OCI-LY7 (cell line): ENCODE measurements at regions not wholly inside any gene's neighbourhood (a gene's known extent, or its start where the extent isn't known, plus 50 kb on each side); places are given as distances from the start of the nearest gene placed in this dataset.

Experiments
- BruUV-seq: library from RNA; stranded (reverse); fragments of 400-500 nt; replicated peaks from 2 replicates; lab custom pipeline; 2021; lab: Mats Ljungman, UMichigan
- CTCF ChIA-PET: fragments of 300-600 bp; sonication (Branson Sonifier 250); formaldehyde crosslinking; loops from one replicate; lab custom pipeline; 2022; ENCODE audit warnings: antibody characterized with exemption; ENCODE audit not compliant: unreplicated experiment; lab: Charles Lee
- POLR2A ChIA-PET: fragments of 300-600 bp; sonication (Branson Sonifier 250); formaldehyde crosslinking; loops from one replicate; lab custom pipeline; 2022; ENCODE audit warnings: antibody characterized with exemption; lab: Charles Lee
- DNase-seq: peaks from one replicate; pipeline ENCODE4 v3.0.0-alpha.2; 2015; ENCODE audit warnings: low spot score
- H2AFZ ChIP-seq: fragments of 200-600 bp; sonication (generic), shearing (Covaris generic); 2 replicates; pipeline ENCODE4 v1.6.1; 2014; ENCODE audit warnings: mild to moderate bottlenecking, antibody characterized with exemption, low read length, moderate library complexity
- H3K27ac ChIP-seq: fragments of 200-600 bp; sonication (generic); 2 replicates; pipeline ENCODE4 v1.5.1; 2014; ENCODE audit warnings: mixed run types, low read depth, mild to moderate bottlenecking, moderate library complexity, low read length, inconsistent platforms; ENCODE audit not compliant: poor library complexity, severe bottlenecking
- H3K36me3 ChIP-seq: fragments of 200-600 bp; sonication (generic); 2 replicates; pipeline ENCODE4 v1.6.1; 2014; ENCODE audit warnings: mild to moderate bottlenecking, antibody characterized with exemption, low read length, moderate library complexity, mixed read lengths; ENCODE audit not compliant: insufficient read depth
- H3K4me1 ChIP-seq: fragments of 200-600 bp; sonication (generic); 2 replicates; pipeline ENCODE4 v1.5.1; 2014; ENCODE audit warnings: mild to moderate bottlenecking, low read length; ENCODE audit not compliant: insufficient read depth, poor library complexity, severe bottlenecking
- H3K4me2 ChIP-seq: fragments of 200-600 bp; sonication (generic); 2 replicates; pipeline ENCODE4 v1.6.1; 2014; ENCODE audit warnings: mild to moderate bottlenecking, low read length
- H3K4me3 ChIP-seq: fragments of 200-600 bp; sonication (generic); 2 replicates; pipeline ENCODE4 v1.5.1; 2014; ENCODE audit warnings: mild to moderate bottlenecking, low read depth, low read length; ENCODE audit not compliant: poor library complexity, severe bottlenecking
- H3K79me2 ChIP-seq: fragments of 200-600 bp; sonication (generic); 2 replicates; pipeline ENCODE4 v1.6.1; 2016; ENCODE audit warnings: low read depth, mild to moderate bottlenecking, low read length, moderate library complexity, mixed read lengths; ENCODE audit not compliant: insufficient read depth
- H3K9me2 ChIP-seq: fragments of 200-600 bp; sonication (generic); 2 replicates; pipeline ENCODE4 v1.6.1; 2016; ENCODE audit warnings: mild to moderate bottlenecking, low read length, mixed read lengths; ENCODE audit not compliant: insufficient read depth
- H3K9me3 ChIP-seq: fragments of 200-600 bp; sonication (generic); 2 replicates; pipeline ENCODE4 v1.6.1; 2014; ENCODE audit warnings: mild to moderate bottlenecking, mixed run types, low read length, mixed read lengths
- H4K20me1 ChIP-seq: fragments of 200-600 bp; sonication (generic); 2 replicates; pipeline ENCODE4 v1.6.1; 2014; ENCODE audit warnings: mild to moderate bottlenecking, antibody characterized with exemption, low read length, moderate library complexity, mixed read lengths; ENCODE audit not compliant: insufficient read depth
- EZH2phosphoT487 ChIP-seq: fragments of 200-600 bp; sonication (generic); IDR thresholded peaks from 2 replicates; pipeline ENCODE4 v1.6.1; 2018; ENCODE audit warnings: low read depth, borderline replicate concordance, mild to moderate bottlenecking, mixed run types, antibody characterized with exemption, low read length, moderate library complexity, mixed read lengths
- intact Hi-C: fragments of 100-400 bp; cut with micrococcal nuclease; formaldehyde crosslinking; loops from one replicate; pipeline ENCODE4 v1.10.0; 2022; ENCODE audit not compliant: unreplicated experiment
- TF ChIP-seq, protein P1 (sequence below): fragments of 200-600 bp; sonication (generic); conservative IDR thresholded peaks from 2 replicates; pipeline ENCODE4 v1.5.1; 2014; ENCODE audit warnings: mild to moderate bottlenecking, antibody characterized with exemption, low read length, moderate library complexity, mixed read lengths

GRCh38 chr10:3943695-3944257 lies 158.8 kb upstream of the KLF6 start:
- intact Hi-C loops: no loop called here
- no peak for DNase-seq
- Histone ChIP-seq H2AFZ (no peak overlapping the region), H3K4me2 (no peak overlapping the region), H3K4me1 (no peaks in the 10 kb centered on the region), H3K36me3 (no peaks in the 10 kb centered on the region), H4K20me1 (no peaks in the 10 kb centered on the region), H3K4me3 (no peak overlapping the region), H3K27ac (no peak overlapping the region), H3K9me3 (no peaks in the 10 kb centered on the region), H3K79me2 (no peaks in the 10 kb centered on the region), H3K9me2 (no peaks in the 10 kb centered on the region)
- ChIA-PET CTCF (no interaction called here), POLR2A (interaction anchor here (0.6 kb wide), 1 partner anchor 1100 kb away, joined by 3 read pairs; no protein-coding TSS in a partner anchor)
- BruUV-seq: no TSS peak
- TF ChIP-seq, protein P1, sequence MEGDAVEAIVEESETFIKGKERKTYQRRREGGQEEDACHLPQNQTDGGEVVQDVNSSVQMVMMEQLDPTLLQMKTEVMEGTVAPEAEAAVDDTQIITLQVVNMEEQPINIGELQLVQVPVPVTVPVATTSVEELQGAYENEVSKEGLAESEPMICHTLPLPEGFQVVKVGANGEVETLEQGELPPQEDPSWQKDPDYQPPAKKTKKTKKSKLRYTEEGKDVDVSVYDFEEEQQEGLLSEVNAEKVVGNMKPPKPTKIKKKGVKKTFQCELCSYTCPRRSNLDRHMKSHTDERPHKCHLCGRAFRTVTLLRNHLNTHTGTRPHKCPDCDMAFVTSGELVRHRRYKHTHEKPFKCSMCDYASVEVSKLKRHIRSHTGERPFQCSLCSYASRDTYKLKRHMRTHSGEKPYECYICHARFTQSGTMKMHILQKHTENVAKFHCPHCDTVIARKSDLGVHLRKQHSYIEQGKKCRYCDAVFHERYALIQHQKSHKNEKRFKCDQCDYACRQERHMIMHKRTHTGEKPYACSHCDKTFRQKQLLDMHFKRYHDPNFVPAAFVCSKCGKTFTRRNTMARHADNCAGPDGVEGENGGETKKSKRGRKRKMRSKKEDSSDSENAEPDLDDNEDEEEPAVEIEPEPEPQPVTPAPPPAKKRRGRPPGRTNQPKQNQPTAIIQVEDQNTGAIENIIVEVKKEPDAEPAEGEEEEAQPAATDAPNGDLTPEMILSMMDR: no peak
- no peak for TF ChIP-seq EZH2phosphoT487

DNA sequence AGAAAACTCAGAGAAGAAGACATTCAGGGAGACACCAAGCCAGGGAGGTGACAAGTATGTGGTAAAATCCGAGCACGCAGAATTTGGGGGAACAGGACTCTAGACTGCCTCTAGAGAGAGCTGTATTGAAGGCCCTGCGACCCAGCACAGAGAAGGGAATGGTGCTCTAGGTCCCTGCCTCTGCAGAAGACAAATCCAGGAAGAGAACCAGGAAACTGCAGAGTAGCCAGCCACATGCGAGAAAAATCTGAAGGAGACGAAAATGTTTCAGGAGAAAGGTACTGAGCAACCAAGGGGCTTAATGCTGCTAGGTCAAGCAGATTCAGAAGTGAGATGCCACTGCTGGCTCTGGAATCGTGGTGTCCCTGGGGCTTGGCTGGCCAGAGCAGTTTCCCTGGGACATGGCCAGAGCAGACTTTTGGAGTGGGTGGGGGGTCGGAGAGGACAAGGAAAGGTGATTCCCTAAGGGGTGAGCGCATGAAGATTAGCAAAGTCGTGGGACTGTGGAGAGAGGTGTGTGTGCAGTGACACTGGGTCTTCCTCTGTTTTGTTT lies 158.0 kb upstream of the KLF6 start:
- CTCF ChIA-PET: no interaction called here
- Histone ChIP-seq H3K9me2 (no peaks in the 10 kb centered on the region), H4K20me1 (no peaks in the 10 kb centered on the region), H3K36me3 (no peaks in the 10 kb centered on the region), H2AFZ (no peak overlapping the region), H3K27ac (no peak overlapping the region), H3K79me2 (no peaks in the 10 kb centered on the region), H3K4me3 (no peak overlapping the region), H3K4me2 (no peak overlapping the region), H3K9me3 (no peaks in the 10 kb centered on the region), H3K4me1 (no peaks in the 10 kb centered on the region)
- TF ChIP-seq EZH2phosphoT487: no peak
- TF ChIP-seq, protein P1: no peak
- no TSS peak for BruUV-seq
- no peak for DNase-seq
- intact Hi-C loops: no loop called here
- POLR2A ChIA-PET: no interaction called here

GRCh38 chr10:3941676-3942075 lies 156.7 kb upstream of the KLF6 start:
- Histone ChIP-seq H3K9me2 (no peaks in the 10 kb centered on the region), H3K4me1 (no peaks in the 10 kb centered on the region), H3K4me2 (no peak overlapping the region), H2AFZ (no peak overlapping the region), H3K9me3 (no peaks in the 10 kb centered on the region), H3K36me3 (no peaks in the 10 kb centered on the region), H3K4me3 (no peak overlapping the region), H3K27ac (no peak overlapping the region), H3K79me2 (no peaks in the 10 kb centered on the region), H4K20me1 (no peaks in the 10 kb centered on the region)
- intact Hi-C loops: no loop called here
- BruUV-seq: no TSS peak
- POLR2A ChIA-PET: no interaction called here
- CTCF ChIA-PET: no interaction called here
- TF ChIP-seq, protein P1: no peak
- TF ChIP-seq EZH2phosphoT487: no peak
- no peak for DNase-seq
